ENCODE measurements at regions not wholly inside any gene's neighbourhood (a gene's known extent, or its start where the extent isn't known, plus 50 kb on each side); places are given as distances from the start of the nearest gene placed in this dataset.

- no peaks in the 10 kb centered on the region for H3K4me1 ChIP-seq (ENCODE audit: control insufficient read depth in 3 of 3, insufficient read depth in 3 of 3, low read length in 3 of 3)
Observed at GRCh38 chr3:132229641-132230040, 87.6 kb upstream of the ACP3 start.

GRCh38 chr3:132230156-132231000 is 86.8 kb upstream of the ACP3 start:
- Histone ChIP-seq H3K9me3 (ENCODE audit: control insufficient read depth in 3 of 3, low read length in 3 of 3) (no peaks in the 10 kb centered on the region), H3K36me3 (ENCODE audit: control insufficient read depth in 3 of 3, insufficient read depth in 3 of 3, low read length in 3 of 3) (no peaks in the 10 kb centered on the region), H3K27me3 (ENCODE audit: control insufficient read depth in 3 of 3, insufficient read depth in 3 of 3, low read length in 3 of 3) (no peaks in the 10 kb centered on the region), H3K4me1 (ENCODE audit: control insufficient read depth in 3 of 3, insufficient read depth in 3 of 3, low read length in 3 of 3) (no peaks in the 10 kb centered on the region), H3K27ac (ENCODE audit: low read depth, low read length) (no peak overlapping the region), H3K9ac (ENCODE audit: low read depth in 1 of 3, low read length in 3 of 3) (no peak overlapping the region), H3K4me3 (ENCODE audit: low read length in 3 of 3) (no peak overlapping the region)

More at GRCh38 chr3:132229641-132230040, 87.6 kb upstream of the ACP3 start:
- Histone ChIP-seq H3K27me3 (ENCODE audit: control insufficient read depth in 3 of 3, insufficient read depth in 3 of 3, low read length in 3 of 3) (no peaks in the 10 kb centered on the region), H3K9me3 (ENCODE audit: control insufficient read depth in 3 of 3, low read length in 3 of 3) (no peaks in the 10 kb centered on the region), H3K27ac (ENCODE audit: low read depth, low read length) (no peak overlapping the region), H3K36me3 (ENCODE audit: control insufficient read depth in 3 of 3, insufficient read depth in 3 of 3, low read length in 3 of 3) (no peaks in the 10 kb centered on the region), H3K4me3 (ENCODE audit: low read length in 3 of 3) (no peak overlapping the region), H3K9ac (ENCODE audit: low read depth in 1 of 3, low read length in 3 of 3) (no peak overlapping the region)

GRCh38 chr3:132231633-132232032 is 85.6 kb upstream of the ACP3 start:
- Histone ChIP-seq H3K9ac (ENCODE audit: low read depth in 1 of 3, low read length in 3 of 3) (no peak overlapping the region), H3K27me3 (ENCODE audit: control insufficient read depth in 3 of 3, insufficient read depth in 3 of 3, low read length in 3 of 3) (no peaks in the 10 kb centered on the region), H3K4me1 (ENCODE audit: control insufficient read depth in 3 of 3, insufficient read depth in 3 of 3, low read length in 3 of 3) (no peaks in the 10 kb centered on the region), H3K9me3 (ENCODE audit: control insufficient read depth in 3 of 3, low read length in 3 of 3) (no peaks in the 10 kb centered on the region), H3K36me3 (ENCODE audit: control insufficient read depth in 3 of 3, insufficient read depth in 3 of 3, low read length in 3 of 3) (no peaks in the 10 kb centered on the region), H3K4me3 (ENCODE audit: low read length in 3 of 3) (no peak overlapping the region), H3K27ac (ENCODE audit: low read depth, low read length) (no peak overlapping the region)

GRCh38 chr3:132232231-132232792 is 84.9 kb upstream of the ACP3 start:
- H3K27ac ChIP-seq (ENCODE audit: low read depth, low read length), result no peak overlapping the region
- H3K36me3 ChIP-seq (ENCODE audit: control insufficient read depth in 3 of 3, insufficient read depth in 3 of 3, low read length in 3 of 3), result no peaks in the 10 kb centered on the region
- no peaks in the 10 kb centered on the region for H3K27me3 ChIP-seq (ENCODE audit: control insufficient read depth in 3 of 3, insufficient read depth in 3 of 3, low read length in 3 of 3)
- H3K4me1 ChIP-seq (ENCODE audit: control insufficient read depth in 3 of 3, insufficient read depth in 3 of 3, low read length in 3 of 3), result no peaks in the 10 kb centered on the region
- H3K9me3 ChIP-seq (ENCODE audit: control insufficient read depth in 3 of 3, low read length in 3 of 3), result no peaks in the 10 kb centered on the region
- no peak overlapping the region for H3K4me3 ChIP-seq (ENCODE audit: low read length in 3 of 3)
- no peak overlapping the region for H3K9ac ChIP-seq (ENCODE audit: low read depth in 1 of 3, low read length in 3 of 3)

GRCh38 chr3:132236701-132237651 is 80.2 kb upstream of the ACP3 start:
- Histone ChIP-seq H3K4me1 (ENCODE audit: control insufficient read depth in 3 of 3, insufficient read depth in 3 of 3, low read length in 3 of 3) (peaks cover 0 to 9% (median 3%) of the 10 kb centered on the region in 3 donors), H3K9me3 (ENCODE audit: control insufficient read depth in 3 of 3, low read length in 3 of 3) (no peaks in the 10 kb centered on the region), H3K27me3 (ENCODE audit: control insufficient read depth in 3 of 3, insufficient read depth in 3 of 3, low read length in 3 of 3) (no peaks in the 10 kb centered on the region), H3K27ac (ENCODE audit: low read depth, low read length) (no peak overlapping the region), H3K9ac (ENCODE audit: low read depth in 1 of 3, low read length in 3 of 3) (no peak overlapping the region), H3K36me3 (ENCODE audit: control insufficient read depth in 3 of 3, insufficient read depth in 3 of 3, low read length in 3 of 3) (no peaks in the 10 kb centered on the region), H3K4me3 (ENCODE audit: low read length in 3 of 3) (no peak overlapping the region)

- Histone ChIP-seq H3K4me1 (ENCODE audit: control insufficient read depth in 3 of 3, insufficient read depth in 3 of 3, low read length in 3 of 3) (peaks cover 0 to 12% (median 3%) of the 10 kb centered on the region in 3 donors), H3K36me3 (ENCODE audit: control insufficient read depth in 3 of 3, insufficient read depth in 3 of 3, low read length in 3 of 3) (no peaks in the 10 kb centered on the region), H3K27ac (ENCODE audit: low read depth, low read length) (no peak overlapping the region), H3K4me3 (ENCODE audit: low read length in 3 of 3) (no peak overlapping the region), H3K9ac (ENCODE audit: low read depth in 1 of 3, low read length in 3 of 3) (no peak overlapping the region), H3K27me3 (ENCODE audit: control insufficient read depth in 3 of 3, insufficient read depth in 3 of 3, low read length in 3 of 3) (no peaks in the 10 kb centered on the region), H3K9me3 (ENCODE audit: control insufficient read depth in 3 of 3, low read length in 3 of 3) (no peaks in the 10 kb centered on the region)
Observed at GRCh38 chr3:132237652-132238032, 79.6 kb upstream of the ACP3 start.

- peaks cover 0 to 12% (median 3%) of the 10 kb centered on the region in 3 donors for H3K4me1 ChIP-seq (ENCODE audit: control insufficient read depth in 3 of 3, insufficient read depth in 3 of 3, low read length in 3 of 3)
- H3K9ac ChIP-seq (ENCODE audit: low read depth in 1 of 3, low read length in 3 of 3), result no peak overlapping the region
- no peaks in the 10 kb centered on the region for H3K9me3 ChIP-seq (ENCODE audit: control insufficient read depth in 3 of 3, low read length in 3 of 3)
- no peaks in the 10 kb centered on the region for H3K27me3 ChIP-seq (ENCODE audit: control insufficient read depth in 3 of 3, insufficient read depth in 3 of 3, low read length in 3 of 3)
- no peak overlapping the region for H3K27ac ChIP-seq (ENCODE audit: low read depth, low read length)
- H3K4me3 ChIP-seq (ENCODE audit: low read length in 3 of 3), result no peak overlapping the region
- H3K36me3 ChIP-seq (ENCODE audit: control insufficient read depth in 3 of 3, insufficient read depth in 3 of 3, low read length in 3 of 3), result no peaks in the 10 kb centered on the region
Observed at GRCh38 chr3:132239587-132239986, 77.6 kb upstream of the ACP3 start.

GRCh38 chr3:132241776-132242514 is 75.3 kb upstream of the ACP3 start:
- no peaks in the 10 kb centered on the region for H3K9me3 ChIP-seq (ENCODE audit: control insufficient read depth in 3 of 3, low read length in 3 of 3)
- H3K27ac ChIP-seq (ENCODE audit: low read depth, low read length), result no peak overlapping the region
- H3K4me1 ChIP-seq (ENCODE audit: control insufficient read depth in 3 of 3, insufficient read depth in 3 of 3, low read length in 3 of 3), result peaks cover 0 to 12% (median 3%) of the 10 kb centered on the region in 3 donors
- H3K9ac ChIP-seq (ENCODE audit: low read depth in 1 of 3, low read length in 3 of 3), result no peak overlapping the region
- peak overlapping the region in 1 of 3 donors; percentile 7 for H3K4me3 ChIP-seq (ENCODE audit: low read length in 3 of 3)
- H3K27me3 ChIP-seq (ENCODE audit: control insufficient read depth in 3 of 3, insufficient read depth in 3 of 3, low read length in 3 of 3), result no peaks in the 10 kb centered on the region
- no peaks in the 10 kb centered on the region for H3K36me3 ChIP-seq (ENCODE audit: control insufficient read depth in 3 of 3, insufficient read depth in 3 of 3, low read length in 3 of 3)

GRCh38 chr3:132242790-132243189 is 74.4 kb upstream of the ACP3 start:
- Histone ChIP-seq H3K9ac (ENCODE audit: low read depth in 1 of 3, low read length in 3 of 3) (no peak overlapping the region), H3K4me3 (ENCODE audit: low read length in 3 of 3) (no peak overlapping the region), H3K27ac (ENCODE audit: low read depth, low read length) (no peak overlapping the region), H3K4me1 (ENCODE audit: control insufficient read depth in 3 of 3, insufficient read depth in 3 of 3, low read length in 3 of 3) (peaks cover 0 to 12% (median 3%) of the 10 kb centered on the region in 3 donors), H3K9me3 (ENCODE audit: control insufficient read depth in 3 of 3, low read length in 3 of 3) (no peaks in the 10 kb centered on the region), H3K27me3 (ENCODE audit: control insufficient read depth in 3 of 3, insufficient read depth in 3 of 3, low read length in 3 of 3) (no peaks in the 10 kb centered on the region), H3K36me3 (ENCODE audit: control insufficient read depth in 3 of 3, insufficient read depth in 3 of 3, low read length in 3 of 3) (no peaks in the 10 kb centered on the region)
